T47D (cell line): ENCODE measurements at regions not wholly inside any gene's neighbourhood (a gene's known extent, or its start where the extent isn't known, plus 50 kb on each side); places are given as distances from the start of the nearest gene placed in this dataset.
A peak's percentile ranks its signal among the peaks of the same experiment; 100 is the strongest.
"Not testable (repeated sequence)": the region's sequence is repeated elsewhere in the genome, so short reads cannot be mapped to it uniquely, and the experiment has no call there.

Experiments
- DNase-seq, 2 experiments: peaks; one replicate each; pipeline versions ENCODE4 v3.0.0 to v3.0.0-alpha.2; 2011 to 2012; ENCODE audit warnings: low read depth in 1 of 2, low spot score in 1 of 2
- JUND ChIP-seq: IDR thresholded peaks from 2 replicates; pipeline ENCODE4 v1.6.1; 2012; ENCODE audit warnings: low read depth
- in situ Hi-C: cut with HindIII; loops from 2 replicates; pipeline ENCODE4 v1.10.0; 2016; ENCODE audit warnings: low sequenced_read_pairs, low pct_unique_long_range_greater_than_20kb

GRCh38 chr2:16728351-16729136, 62.9 kb upstream of the CYRIA start:
- DNase-seq: no peak
- no peak for TF ChIP-seq JUND
- in situ Hi-C loops: no loop called here

- DNase-seq, in situ Hi-C loops: not testable (repeated sequence)
These were observed 62.2 kb upstream of the CYRIA start for GRCh38 chr2:16727849-16728248.

- DNase-seq: peak in 1 of 2 experiments; percentile 39
- in situ Hi-C loops: no loop called here
- no peak for TF ChIP-seq JUND
These were observed 61.6 kb upstream of the CYRIA start for GRCh38 chr2:16727256-16727655.

- in situ Hi-C loops: no loop called here
- TF ChIP-seq JUND: no peak
- DNase-seq: no peak
These were observed 60.9 kb upstream of the CYRIA start for GRCh38 chr2:16726577-16726976.

- no peak for DNase-seq
- TF ChIP-seq JUND: no peak
- in situ Hi-C loops: no loop called here
These were observed 60.5 kb upstream of the CYRIA start for GRCh38 chr2:16726147-16726546.

GRCh38 chr2:16725549-16725948, 59.9 kb upstream of the CYRIA start:
- in situ Hi-C loops: no loop called here
- TF ChIP-seq JUND: no peak
- no peak for DNase-seq

GRCh38 chr2:16722677-16723076, 57.0 kb upstream of the CYRIA start:
- DNase-seq: peak in 1 of 2 experiments; percentile 4
- no peak for TF ChIP-seq JUND
- in situ Hi-C loops: no loop called here

GRCh38 chr2:16722126-16722525, 56.5 kb upstream of the CYRIA start:
- no peak for DNase-seq
- TF ChIP-seq JUND: no peak
- in situ Hi-C loops: no loop called here

GRCh38 chr2:16721529-16721928, 55.9 kb upstream of the CYRIA start:
- DNase-seq, in situ Hi-C loops: not testable (repeated sequence)

GRCh38 chr2:16720737-16721136, 55.1 kb upstream of the CYRIA start:
- in situ Hi-C loops, DNase-seq: not testable (repeated sequence)

GRCh38 chr2:16719485-16719808, 53.8 kb upstream of the CYRIA start:
- no peak for TF ChIP-seq JUND
- peak in 1 of 2 experiments; percentile 4 for DNase-seq
- in situ Hi-C loops: no loop called here

GRCh38 chr2:16718576-16719484, 53.2 kb upstream of the CYRIA start:
- no peak for TF ChIP-seq JUND
- DNase-seq: peak in 1 of 2 experiments; percentile 49
- in situ Hi-C loops: no loop called here

GRCh38 chr2:16717477-16717876, 51.8 kb upstream of the CYRIA start:
- no peak for TF ChIP-seq JUND
- in situ Hi-C loops: no loop called here
- DNase-seq: no peak

GRCh38 chr2:16716944-16717343, 51.3 kb upstream of the CYRIA start:
- TF ChIP-seq JUND: no peak
- in situ Hi-C loops: no loop called here
- DNase-seq: no peak
